HG02938 (cell line): ENCODE measurements at regions not wholly inside any gene's neighbourhood (a gene's known extent, or its start where the extent isn't known, plus 50 kb on each side); places are given as distances from the start of the nearest gene placed in this dataset.
A peak's percentile ranks its signal among the peaks of the same experiment; 100 is the strongest.

ENCODE experiments used
- ATAC-seq: cut with Tn5 transposase; IDR thresholded peaks from one replicate; pipeline ENCODE4 v1.9.1; 2021; ENCODE audit warnings: mild to moderate bottlenecking, moderate library complexity; ENCODE audit not compliant: unreplicated experiment

- ATAC-seq = peak; percentile 80
These were observed 112.2 kb upstream of the MBNL2 start for GRCh38 chr13:97109841-97110492.

- ATAC-seq = no peak
These were observed 111.2 kb upstream of the MBNL2 start for GRCh38 chr13:97110936-97111335.

GRCh38 chr13:97111756-97112155, 110.4 kb upstream of the MBNL2 start:
- ATAC-seq = no peak

GRCh38 chr13:97112446-97113152, 109.5 kb upstream of the MBNL2 start:
- no peak for ATAC-seq

DNA sequence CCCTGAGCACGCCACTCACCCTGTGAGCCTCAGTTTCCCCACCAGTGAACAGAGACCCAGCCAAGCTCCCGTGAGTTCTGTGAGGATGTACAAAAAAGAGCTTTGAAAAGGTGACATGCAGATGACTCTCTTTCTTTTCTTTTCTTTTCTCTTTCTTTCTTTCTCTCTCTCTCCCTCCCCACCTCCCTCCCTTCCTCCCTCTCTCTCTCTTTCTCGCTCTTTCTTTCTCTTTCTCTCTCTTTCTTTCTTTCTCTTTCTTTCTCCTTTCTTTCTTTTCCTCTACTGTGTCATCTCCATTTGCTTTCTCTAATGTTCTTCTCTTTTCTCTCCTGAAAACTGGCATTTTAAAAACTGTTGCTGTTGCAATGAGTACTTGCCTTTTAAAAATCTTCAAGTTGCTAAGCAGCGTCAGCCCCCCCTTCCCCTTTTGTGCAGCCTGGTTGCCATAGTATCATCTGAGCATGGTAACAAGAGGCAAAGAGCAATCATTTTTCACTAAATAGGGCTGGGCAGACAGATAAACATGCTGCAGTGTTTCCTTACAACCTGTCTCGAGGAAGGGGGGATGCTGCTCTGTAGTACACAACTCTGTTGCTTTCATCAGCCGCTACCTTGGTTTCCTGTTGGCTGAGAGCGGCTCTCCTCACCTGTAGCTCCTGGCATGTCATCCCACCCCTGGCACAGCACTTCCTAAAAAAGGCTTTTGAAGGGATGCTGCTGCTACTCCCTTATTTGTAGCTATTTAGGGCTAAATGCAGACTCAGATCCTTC, 108.7 kb upstream of the MBNL2 start:
- ATAC-seq = no peak

- no peak for ATAC-seq
These were observed 107.5 kb upstream of the MBNL2 start for GRCh38 chr13:97114651-97115050.

DNA sequence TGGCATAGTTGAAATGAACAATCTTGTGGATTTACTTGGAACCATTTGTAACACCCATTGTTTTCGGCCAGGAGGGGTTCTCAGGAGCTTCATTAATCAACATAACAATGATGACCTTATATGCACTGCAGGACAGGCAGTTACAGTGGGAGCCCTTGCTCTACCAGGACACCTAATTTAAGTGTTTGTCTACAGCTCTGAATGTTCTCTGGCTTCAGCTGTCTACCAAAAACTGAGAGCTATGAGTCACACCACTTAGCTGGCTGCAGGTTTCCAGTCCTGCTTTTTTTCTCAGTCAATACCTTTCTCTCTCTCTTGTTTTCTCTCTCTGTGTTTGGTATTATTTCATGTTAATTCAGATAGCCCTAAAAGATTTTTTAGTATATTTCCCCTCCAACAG, 105.4 kb upstream of the MBNL2 start:
- ATAC-seq = no peak

DNA sequence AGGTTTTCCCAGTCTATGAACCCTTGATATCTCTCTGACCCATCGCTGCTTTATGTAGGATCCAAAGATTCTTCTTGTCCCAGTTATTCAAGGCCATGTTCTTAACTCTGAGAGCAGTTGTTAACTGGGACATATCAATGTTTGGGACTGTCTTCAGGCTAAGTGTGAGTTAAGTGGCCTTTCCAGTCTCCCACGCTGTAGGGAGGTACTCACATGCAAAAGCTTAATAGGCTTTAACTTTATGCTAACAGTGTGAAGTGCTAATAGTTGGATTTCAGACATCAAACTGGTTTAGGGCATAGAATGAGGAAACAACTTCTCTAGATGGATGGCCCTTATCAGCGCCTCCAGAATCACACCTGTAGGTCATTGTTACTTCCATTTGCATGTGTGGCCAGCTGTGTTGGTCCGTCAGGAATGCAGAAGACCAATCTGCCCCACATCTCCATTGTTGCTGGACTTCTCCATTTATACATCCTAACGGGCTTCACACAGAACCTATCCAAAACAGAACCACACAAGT, 104.7 kb upstream of the MBNL2 start:
- no peak for ATAC-seq

DNA sequence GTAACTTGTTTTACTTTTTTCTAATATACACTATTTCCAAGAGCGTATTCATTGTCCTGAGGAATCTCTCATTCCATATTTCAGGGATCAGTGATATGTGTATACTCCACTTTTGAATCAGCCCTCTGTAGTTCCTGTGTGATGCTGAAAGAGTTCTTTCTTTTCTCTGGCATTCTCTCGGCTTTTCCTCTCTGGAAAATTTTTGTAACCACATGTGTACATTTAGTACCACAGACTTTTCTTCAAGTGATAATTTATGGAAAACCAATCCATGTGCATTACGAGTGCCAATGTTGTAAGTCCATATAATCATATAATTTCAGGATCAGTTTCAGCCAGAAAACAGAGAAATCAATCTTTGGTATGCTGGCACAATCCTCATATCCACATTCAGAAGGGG, 102.2 kb upstream of the MBNL2 start:
- no peak for ATAC-seq

GRCh38 chr13:97120346-97120745, 101.8 kb upstream of the MBNL2 start:
- ATAC-seq = no peak

- ATAC-seq = no peak
These were observed 101.2 kb upstream of the MBNL2 start for GRCh38 chr13:97120976-97121375.

- no peak for ATAC-seq
These were observed 100.2 kb upstream of the MBNL2 start for GRCh38 chr13:97121894-97122293.

DNA sequence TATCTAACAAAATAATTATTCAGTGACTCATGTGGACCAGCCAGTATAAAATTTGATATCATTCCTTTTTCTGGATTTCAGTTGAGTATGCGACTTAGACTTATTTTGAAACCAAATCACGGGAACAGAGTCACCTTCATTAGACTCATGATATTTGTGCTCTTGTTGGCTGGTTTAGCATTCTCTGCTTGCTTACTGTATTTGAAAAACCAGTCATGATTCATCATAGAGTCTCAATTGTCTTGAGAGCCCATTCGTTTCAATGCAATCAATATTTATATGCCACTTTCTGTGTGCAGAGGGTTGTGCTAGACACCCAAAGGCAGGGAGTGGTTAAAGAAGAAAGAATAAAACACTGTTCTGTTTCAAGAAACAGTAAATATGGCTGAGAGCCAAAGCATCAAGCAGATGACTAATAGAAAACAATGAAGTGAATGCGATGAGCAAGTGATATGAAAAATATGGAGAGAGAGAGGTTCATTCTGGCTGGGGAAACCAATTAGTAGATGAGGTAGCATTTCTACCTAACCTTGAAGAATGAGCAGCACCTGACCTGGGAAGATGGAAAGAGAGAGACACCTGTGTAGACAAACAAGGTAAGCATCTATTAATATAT, 99.6 kb upstream of the MBNL2 start:
- ATAC-seq = no peak

DNA sequence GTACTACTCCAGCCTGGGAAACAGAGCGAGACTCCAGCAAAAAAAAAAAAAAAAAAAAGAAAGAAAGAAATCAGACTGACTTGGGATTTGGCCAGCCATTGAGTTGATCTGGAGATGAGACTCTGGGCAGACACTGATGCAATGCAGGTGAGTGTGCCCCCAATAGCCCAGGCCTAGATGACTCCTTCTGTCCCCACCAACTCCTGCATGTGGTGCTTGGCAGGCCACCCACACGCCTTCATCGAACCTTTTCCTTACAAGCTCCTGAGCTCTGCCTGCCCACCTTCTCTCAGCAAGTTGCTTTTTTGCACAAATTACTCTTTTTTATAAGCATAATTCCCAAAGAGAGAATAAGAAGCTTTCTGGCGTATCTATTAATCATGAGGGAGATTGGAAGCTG, 97.9 kb upstream of the MBNL2 start:
- ATAC-seq = no peak

- no peak for ATAC-seq
These were observed 97.0 kb upstream of the MBNL2 start for GRCh38 chr13:97124915-97125809.

DNA sequence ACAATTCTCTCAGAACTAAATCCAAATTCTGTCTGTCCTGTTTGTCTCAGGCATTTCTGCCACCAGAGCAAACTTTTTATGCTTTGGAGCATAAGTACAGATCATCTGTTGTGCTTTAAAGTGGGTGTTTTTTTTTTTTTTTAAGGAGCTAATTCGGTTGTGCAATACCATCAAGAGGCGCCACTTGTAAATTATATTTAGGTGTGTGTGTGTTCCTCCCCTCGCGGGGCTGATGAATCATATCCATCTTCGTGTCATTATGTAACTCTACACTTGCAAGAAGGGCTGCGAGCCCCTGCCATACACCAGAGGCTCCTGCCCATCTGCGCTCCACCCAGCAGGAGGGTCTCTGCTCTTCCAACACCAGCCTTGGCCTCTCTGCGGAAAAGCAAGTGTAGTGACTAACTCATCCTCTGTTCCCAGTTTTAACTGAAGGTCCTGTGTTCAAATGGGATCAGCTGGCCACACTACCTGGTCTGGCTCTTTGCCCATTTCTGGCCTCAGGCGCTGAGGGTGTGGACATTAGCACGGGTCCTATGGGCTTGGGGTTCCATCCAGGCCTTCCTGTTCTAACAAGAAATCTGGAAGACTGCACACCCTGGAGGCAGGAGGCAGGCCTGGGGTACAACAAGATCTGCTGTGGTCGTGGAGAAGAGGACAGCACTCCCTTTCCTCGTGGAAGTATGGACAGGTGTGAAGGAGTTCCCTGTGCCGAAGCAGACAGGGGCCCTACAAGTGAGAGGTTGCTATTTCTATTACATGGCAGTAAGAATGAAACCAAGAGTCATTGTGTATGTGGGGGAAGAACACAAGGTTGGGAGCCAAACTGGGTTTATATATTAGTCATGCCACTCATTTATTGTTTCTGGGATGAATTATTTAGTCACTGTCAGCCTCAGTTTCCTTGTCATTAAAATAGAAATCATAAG, 96.1 kb upstream of the MBNL2 start:
- peak; percentile 92 for ATAC-seq

DNA sequence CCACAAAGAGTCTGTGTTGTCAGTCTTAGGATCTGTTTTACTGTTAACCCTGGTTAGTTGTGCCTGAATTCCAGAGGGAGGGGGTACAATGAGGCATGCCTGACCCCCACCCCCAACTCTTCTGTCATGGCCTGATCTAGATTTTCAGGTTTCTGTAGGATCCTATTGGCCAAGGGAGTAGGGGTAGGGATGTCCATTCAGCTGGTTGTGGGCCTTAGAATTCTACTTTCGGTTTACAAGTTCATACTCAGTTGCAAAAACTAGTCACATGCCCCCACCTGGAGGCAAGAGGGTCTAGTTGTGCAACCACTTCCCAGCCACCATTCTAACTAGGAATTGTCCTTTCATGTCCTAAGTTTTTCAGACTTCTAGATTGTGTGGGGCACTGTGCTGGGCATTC, 94.3 kb upstream of the MBNL2 start:
- no peak for ATAC-seq

DNA sequence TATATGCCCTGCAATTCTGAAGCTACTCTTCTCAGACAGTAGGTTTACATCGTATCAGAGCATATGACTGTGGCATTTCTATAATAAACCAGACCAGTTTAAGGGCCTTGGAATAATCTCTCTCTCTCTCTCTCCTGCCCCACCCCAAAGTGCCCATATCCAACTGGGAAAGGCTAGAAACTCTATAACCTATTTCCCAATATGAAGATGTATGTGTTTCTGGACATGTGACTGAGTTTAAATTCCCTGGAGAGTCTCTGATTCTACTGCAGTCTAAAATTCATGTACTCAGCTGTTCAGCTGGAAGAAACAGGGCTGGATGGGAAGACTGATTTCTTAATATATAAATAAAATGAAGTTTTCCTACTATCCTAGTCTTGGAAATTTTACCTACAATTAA, 91.9 kb upstream of the MBNL2 start:
- ATAC-seq = no peak

GRCh38 chr13:97131447-97131846, 90.7 kb upstream of the MBNL2 start:
- no peak for ATAC-seq
